ENCODE measurements at regions not wholly inside any gene's neighbourhood (a gene's known extent, or its start where the extent isn't known, plus 50 kb on each side); places are given as distances from the start of the nearest gene placed in this dataset.
"Not testable (repeated sequence)": the region's sequence is repeated elsewhere in the genome, so short reads cannot be mapped to it uniquely, and the experiment has no call there.

DNA sequence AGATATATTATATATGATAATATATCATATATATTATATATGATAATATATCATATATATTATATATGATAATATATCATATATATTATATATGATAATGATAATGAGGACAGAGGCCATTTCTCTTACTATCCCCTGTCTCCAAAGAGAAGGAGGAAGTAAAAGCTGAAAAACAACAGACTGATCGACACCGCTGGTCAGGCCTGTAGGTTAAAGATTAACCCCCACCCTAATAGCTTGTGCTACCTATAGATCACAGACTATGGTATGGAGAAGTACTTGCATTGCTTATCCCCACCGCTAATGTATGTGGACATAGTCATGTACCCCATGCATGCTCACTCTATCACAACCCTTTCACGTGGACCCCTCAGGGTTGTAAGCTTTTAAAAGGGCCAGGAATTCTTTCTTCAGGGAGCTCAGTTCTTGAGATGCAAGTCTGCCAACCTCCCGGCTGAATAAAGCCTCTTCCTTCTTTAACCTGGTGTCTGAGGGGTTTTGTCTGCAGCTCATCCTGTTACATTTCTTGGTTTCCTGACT, 786.1 kb upstream of the TMEM132C start:
- DNase-seq = no peak

DNA sequence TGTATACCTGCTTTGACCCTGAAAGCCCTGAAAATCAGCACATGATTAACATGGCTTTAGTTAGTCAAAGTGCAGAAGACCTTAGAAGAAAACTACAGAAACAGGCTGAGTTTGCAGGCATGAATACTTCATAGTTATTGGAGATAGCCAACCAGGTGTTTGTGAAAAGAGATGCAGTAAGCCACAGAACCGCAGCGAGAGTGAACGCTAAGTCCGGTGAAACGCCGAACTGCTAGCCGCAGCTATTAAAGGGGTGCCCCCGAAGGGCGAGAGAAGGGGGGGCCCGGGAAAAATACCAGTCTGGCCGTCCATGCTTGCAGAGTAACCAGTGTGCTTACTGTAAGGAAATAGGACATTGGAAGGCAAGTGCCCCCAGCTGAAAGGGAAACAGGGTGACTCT, 784.0 kb upstream of the TMEM132C start:
- no peak for DNase-seq

DNA sequence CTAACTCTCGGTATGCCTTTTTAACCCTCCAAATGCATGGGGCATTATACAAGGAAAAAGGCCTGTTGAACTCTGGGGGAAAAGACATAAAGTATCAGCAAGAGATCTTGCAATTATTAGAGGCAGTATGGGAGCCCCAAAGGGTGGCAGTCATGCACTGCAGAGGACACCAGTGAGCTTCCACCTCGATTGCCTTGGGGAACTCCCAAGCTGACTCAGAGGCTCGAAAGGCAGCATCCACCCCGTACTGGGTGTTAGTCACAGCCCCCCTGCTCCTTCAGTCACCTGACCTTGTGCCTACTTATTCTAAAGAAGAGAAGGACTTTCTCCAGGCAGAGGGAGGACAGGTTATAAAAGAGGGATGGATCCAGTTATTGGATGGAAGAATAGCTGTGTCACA, 781.4 kb upstream of the TMEM132C start:
- no peak for DNase-seq

DNA sequence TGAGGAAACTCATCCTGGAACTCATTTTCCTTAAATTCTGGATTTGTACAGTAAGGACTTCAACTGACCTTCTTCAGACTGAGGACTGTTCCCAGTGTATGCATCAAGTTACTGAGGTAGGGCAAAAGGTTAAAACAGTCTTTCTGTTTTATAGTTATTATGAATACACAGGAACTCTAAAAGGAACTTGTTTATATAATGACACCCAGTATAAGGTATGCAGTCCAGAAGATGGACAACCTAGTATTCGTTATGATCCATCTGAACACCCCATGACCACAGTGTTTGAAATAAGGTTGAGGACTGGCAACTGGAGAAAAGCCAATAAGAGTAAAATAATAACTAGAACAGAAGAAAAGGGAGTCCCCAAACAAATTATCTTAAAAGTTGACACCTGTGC, 779.9 kb upstream of the TMEM132C start:
- DNase-seq = no peak

DNA sequence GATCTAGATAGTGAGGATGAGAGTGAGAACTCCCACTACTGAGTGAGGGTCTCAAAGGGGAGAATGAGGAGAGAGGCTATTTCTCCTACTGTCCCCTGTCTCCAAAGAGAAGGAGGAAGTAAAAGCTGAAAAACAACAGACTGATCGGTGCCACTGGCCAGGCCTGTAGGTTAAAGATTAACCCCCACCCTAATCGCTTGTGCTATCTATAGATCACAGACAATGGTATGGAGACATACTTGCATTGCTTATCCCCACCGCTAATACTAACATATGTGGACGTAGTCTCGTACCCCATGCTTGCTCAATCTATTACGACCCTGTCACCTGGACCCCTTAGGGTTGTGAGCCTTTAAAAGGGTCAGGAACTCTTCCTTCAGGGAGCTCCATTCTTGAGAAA, 777.9 kb upstream of the TMEM132C start:
- no peak for DNase-seq

DNA sequence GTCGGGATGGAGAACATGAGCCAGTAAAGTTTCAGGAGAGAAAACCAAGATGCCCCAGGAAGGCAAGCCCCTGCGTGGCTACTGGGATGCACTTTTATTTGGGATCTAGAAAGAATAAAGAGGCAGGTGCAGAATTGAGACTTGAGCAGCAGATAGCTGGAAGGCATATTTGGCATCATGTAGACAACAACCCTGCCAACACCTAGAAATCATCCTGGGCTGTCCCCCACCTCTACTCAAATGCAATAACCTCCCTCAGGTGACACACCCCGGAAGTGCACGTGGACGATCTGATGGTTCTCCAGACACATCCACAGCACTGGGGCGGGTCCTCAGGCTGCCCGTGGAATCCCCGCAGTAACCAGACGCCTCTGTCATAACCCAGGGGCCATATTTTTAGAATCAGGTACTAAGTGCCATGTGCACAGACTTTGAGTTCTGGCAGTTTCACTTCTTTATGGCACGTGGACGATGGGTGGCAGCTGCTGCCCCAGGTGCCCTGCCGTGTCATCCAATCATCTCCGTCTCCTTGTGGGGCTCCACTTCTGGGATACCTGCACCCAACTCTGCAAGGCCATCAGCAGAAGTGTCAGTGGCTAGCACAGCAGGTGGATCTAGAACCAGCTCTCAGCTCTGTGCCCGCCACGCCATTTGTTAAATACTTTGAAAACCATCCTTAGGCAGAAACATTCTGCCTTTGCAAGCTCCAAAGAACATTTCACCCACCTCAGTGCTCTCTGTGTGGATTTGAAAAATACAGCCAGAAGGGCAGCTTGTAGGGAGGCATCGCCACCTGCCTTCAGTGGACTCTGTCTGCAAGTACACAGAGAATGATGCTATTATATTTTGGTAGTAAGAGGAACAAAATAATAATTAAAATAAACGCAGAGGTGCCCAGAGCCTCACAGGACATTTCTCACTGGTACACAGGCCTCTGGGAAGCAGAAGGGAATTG, 771.7 kb upstream of the TMEM132C start:
- no peak for DNase-seq

DNA sequence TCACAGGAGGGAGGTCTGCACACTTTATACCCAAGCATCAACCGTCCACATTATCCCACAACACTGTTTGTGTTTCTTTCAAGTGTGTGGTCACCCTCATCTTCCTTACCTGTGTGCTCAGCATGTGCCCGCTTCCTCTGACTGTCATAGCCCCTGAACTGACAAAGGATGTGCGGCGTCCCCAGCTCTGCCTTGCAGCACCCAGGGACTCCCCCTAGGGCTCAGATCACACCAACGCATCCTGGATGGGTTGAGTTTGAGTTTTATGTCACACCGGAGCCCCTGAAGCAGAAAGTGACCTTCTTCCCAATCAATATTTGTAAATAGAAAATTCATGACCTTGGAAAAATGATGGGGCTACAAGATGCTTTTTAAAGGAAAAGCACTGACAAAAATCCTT, 770.7 kb upstream of the TMEM132C start:
- DNase-seq = no peak

DNA sequence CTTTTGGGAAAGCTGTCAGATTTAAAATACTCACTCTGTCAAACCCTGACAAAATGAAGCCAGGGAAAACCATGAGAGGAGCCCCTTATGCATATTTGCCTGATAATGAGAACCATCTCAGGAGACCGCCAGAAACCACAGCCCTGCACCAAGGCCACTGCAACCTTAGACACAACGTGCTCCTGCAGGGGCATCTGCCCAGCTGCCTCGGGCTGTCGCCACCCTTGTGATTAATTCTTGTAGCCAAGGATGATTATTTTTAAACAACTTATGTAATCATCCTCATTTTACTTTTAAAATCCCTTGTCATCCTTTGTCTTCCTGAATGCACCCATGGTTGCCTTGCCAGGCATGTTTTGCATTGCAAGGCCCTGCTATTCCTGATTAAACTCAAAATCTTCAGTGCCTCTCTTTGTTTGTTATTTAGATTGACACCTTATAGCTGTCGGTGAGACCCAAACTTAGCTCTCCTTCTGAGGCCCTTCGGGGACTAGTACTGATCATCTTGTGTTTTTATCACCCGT, 766.4 kb upstream of the TMEM132C start:
- DNase-seq = no peak

DNA sequence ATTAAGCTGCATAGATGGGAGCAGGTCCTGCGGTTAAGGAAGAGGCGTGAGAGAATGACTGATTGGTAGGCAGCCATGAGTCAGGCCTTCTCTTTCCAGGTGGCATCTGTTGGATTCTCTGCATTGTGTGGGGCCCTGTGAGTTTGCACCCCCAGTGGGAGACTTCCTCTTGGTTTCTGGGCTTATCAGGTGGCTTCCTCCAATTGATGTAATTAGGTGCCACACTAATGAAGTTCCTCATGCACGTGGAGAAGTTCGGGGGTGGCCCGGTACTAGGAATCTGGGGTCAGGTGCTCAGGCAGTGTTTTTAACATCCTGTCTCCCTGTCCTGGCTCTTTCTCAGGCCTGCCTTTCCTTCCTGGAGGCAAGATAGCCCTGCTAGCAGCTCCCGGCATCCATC, 765.1 kb upstream of the TMEM132C start:
- no peak for DNase-seq

DNA sequence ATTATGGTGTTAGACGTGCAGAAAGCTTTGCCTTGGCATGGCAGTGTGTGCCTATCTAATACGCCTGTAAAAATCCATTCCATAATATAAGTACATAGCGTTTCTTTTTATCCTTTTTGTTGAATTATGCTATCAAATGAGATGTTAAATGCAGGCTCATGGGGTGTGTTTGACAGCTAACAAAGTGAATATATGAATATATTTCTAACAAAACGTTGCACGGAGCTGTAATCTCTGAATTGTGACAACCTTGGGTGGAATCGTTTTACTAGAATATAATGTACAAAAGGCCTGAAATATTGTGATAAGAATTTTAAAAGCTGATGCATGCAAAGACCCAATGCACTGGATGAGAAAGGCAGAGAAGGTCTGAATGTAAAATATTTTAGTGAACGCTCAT, 763.7 kb upstream of the TMEM132C start:
- no peak for DNase-seq

DNA sequence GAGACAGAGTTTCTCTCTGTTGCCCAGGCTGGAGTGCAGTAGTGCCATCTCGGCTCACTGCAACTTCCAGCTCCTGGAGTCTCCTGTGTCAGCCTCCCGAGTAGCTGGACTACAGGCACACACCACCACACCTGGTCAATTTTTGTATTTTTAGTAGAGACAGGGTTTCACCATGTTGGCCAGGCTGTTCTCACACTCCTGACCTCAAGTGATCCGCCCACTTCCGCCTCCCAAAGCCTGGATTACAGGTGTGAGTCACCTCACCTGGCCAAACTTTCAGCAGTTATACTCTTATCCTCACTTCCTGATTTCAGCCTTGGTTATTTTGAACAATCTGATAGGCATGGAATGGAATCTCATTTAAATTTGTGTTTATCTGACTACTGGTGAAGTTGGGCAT, 763.0 kb upstream of the TMEM132C start:
- not testable (repeated sequence) for DNase-seq

DNA sequence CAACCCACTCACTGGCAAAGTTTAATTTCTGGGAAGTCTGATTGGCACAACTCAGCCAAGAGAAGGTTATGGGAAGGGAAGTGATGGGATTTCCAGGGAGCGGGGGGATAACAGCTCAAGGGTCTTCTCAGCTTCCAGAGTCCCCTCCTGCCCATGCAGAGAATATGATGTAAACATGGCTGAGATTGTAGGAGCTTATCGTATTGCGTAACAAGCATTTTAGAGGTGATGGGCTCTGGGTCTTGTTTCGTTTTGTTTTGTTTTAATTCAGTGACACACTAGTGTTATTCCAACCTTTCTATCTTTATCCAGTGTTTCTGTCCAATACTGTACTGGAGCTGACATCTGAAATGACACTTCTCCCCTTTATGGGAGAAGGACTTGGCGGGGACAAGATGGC, 762.1 kb upstream of the TMEM132C start:
- DNase-seq = no peak

DNA sequence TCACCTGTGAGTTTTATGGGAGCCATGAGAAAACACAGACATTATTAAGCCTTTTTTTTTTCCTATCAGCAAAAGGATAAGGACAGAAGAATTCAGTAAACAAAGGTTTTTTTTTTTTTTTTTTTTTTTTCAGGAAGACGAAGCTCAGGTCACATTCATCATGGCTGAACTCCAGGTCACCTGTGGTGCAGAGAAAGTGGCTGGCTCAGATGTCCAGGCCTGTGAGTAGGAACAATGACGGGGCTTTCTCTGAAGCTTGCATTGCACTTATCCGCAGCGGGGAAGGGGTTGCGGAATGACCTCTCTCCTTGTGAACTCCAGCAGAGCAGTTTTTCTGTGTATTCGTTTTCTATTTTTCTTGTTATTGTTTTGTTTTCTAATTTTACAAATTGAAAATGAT, 759.6 kb upstream of the TMEM132C start:
- no peak for DNase-seq

DNA sequence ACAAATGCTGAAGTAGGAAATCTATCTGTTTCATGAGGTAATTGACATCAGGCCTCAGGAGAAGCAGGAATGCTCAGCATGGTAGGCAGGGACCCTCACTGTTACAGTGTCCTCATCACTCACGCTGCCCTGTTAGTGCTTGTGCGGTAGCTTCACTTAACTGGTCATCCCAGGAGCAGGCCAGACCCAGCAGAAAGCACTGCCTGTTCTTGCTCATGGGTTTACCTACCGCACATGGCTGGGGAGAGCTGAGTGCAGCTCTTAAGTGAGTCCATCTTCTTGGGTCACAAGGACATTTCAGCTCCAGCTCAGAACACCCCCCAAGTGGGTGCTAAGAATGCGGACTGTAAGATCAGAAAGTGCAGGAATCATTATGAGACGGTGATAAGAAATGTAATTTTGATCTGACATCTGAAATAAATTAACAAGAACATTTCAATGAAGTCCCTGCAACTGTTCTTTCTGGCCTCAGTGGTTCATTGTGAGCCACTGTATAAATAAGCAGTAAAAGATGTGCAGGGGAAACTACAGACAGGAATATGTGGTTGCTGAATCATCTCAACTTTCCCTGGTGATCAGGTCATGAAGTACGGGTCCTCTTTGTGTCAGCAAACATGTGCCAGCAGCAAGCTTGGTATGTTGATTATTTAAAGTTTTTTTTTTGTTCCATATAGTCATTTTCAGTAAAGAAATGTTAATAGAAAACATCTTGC, 757.7 kb upstream of the TMEM132C start:
- DNase-seq = no peak

DNA sequence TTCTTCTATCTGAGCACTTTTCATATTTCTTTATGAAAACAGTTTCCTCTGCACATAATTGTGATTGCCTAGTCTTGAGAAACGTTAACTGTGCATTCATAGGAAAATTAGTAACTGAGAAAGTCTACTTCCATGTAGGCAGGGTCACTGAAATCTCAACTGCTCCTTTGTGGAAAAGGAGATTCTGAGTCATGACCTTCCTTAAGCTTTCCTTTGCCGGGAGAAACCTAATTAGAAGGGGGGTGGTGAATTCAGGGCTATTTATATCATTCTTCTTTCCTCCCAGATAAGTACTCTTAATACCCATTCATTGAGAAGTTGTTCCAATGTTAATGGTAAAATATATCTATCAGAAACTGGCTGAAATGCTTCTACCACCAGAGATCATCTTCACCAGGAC, 751.0 kb upstream of the TMEM132C start:
- DNase-seq = no peak

DNA sequence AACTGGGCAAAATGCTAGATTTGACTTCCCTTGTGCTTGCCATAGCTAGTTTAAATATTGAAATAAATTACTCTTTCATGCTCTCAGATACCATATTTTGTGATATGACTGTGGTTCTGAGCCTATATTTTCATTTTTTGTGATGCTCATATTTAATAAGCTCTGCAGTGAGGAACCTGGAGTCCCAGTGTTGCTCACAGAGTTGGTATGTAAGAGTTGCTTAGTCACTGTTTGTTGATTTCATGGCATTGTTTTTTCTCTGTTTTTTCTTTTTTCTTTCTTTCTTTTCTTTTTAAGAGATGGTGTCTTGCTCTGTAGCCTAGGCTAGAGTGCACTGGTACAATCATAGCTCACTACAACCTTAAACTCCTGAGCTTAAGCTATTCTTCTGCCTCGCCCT, 750.5 kb upstream of the TMEM132C start:
- DNase-seq = no peak

DNA sequence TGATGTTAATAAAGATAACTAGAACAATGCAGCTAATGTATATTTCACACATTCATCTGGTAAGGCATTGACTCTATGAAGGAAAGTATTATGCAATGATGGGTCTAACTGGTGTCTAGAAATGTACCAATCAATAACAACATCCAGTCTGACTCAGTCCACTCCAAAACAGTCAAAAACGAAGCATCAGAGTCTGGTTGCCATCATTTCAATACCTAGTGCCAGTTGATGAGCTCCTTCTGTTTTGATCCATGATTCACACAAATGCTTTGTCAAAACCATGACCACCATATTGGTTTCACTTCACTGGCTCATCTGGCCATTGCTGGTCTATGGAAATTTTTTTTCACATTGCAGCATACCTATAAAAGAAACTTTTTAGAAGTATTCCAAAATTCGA, 747.2 kb upstream of the TMEM132C start:
- DNase-seq = no peak

DNA sequence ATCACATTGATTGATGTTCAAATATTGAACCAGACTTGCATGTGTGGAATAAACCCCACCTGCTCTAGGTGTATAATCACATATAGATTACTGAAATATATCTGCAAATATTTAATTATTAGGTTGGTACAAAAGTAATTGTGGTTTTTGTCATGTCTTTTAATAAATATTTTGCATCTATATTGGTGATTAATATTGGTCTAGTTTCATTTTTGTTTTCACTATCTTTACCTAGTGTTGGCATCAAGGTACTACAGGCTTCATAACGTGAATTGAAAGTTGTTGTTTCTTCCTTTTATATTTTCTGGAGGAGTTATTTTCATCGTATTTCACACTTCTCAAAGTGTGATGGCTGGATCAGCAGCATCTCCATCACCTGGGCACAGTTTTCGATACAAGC, 740.0 kb upstream of the TMEM132C start:
- DNase-seq = no peak

DNA sequence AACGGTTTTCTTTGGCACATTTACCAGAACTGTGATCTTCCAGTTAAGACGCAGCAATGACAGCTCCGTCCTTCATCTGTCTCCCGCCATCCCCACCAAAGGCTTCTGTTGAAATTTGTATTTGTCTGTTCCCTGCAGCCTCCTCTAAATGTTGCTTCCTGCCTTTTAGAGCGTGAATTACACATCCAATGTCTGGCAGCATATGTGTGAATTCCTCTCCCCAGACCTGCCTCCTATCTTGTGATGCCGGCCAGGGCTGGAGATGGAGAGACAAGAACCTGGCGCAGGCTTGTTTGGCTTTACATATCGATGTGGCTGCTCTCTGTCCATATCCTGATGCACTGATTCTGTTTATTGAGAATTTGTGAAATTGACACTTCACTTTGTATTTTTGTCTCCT, 738.4 kb upstream of the TMEM132C start:
- DNase-seq = no peak

DNA sequence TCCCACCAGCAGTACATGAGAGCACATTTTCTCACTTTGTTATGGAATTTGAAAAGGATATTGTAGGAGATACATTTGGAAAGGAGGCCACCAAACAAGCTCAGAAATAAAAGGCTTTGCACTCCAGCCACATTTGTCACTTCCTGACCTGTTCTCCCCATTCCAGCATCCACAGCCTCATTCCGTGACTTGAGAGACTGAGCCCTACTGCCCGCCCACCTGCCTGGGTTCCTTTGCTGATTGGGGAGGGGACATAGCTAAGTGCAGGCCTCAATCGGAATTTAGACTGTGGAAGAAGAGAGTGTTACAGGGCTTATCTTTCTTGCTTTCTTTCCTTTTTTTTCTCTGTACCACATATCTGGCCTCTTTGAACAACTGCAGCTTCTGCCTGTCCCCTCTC, 735.4 kb upstream of the TMEM132C start:
- DNase-seq = no peak

DNA sequence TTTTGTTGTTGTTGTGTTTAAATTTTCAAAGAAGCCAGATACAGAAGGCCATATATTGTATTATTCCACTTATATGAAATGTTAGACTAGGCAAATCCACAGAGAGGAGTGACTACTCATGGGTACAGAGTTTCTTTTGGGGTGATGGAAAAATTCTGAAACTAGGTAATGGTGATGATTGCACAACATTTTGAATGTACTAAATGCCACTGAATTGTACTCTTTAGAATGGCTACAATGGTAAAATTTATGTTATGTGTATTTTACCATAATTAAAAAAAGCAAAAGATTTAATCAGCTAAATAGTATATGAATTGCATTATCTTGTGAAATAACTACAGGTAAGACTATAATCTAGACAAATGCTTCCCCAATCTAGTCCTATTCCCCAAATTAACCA, 733.6 kb upstream of the TMEM132C start:
- no peak for DNase-seq

DNA sequence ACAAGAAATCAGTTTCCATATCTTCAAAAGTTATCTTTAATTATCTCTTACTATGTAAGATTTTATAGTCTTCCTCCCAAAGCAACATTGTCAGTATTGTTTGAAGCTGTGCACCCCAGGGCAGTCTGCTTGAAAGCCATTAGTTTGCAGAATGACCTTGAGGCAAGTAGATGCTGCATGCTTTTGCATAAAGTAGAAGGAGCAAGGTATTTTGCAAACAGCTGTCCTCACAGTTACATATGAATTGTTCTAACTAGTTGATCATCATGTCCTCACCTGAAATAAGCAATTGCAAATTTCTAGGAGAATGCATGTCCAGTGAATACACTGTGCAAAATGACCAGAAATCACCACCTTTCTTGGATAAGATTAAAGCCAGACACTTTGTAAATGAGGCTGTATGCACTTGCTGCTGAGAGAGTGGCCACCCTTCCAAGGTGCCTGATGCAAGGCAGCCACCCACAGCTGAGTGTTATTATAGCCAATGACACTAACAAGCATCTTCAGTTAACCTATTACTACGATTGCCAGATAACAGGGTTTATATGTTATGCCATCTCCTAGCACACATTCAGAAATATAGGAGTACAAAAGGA, 730.0 kb upstream of the TMEM132C start:
- no peak for DNase-seq

DNA sequence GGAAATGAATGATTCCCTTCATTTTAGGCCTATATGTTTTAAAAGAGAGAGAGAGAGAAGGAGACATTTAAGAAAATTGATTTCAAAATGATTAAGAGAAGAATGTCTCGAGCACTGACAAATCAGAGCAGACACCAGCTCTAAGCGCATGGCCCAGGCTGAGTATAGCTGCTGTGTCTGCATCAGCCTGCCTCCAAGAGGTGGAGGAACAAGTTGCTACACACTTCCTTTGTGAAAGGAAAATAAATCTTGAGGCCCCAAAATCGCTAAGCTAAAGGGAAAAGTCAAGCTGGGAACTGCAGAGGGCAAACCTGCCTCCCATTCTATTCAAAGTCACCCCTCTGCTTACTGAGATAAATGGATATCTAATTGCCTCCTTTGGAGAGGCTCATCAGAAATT, 728.7 kb upstream of the TMEM132C start:
- no peak for DNase-seq
